H1 (cell line): ENCODE measurements at regions not wholly inside any gene's neighbourhood (a gene's known extent, or its start where the extent isn't known, plus 50 kb on each side); places are given as distances from the start of the nearest gene placed in this dataset.

ENCODE experiments used
- CTCF ChIA-PET: fragments of 300-600 bp; sonication (Branson Sonifier 250); formaldehyde crosslinking; loops from one replicate; lab custom pipeline; 2021; ENCODE audit not compliant: partially characterized antibody; lab: Charles Lee
- POLR2A ChIA-PET: fragments of 300-600 bp; sonication (Branson Sonifier 250); formaldehyde crosslinking; loops from one replicate; lab custom pipeline; 2021; ENCODE audit warnings: inconsistent platforms; ENCODE audit not compliant: partially characterized antibody; lab: Charles Lee
- DNase-seq, 2 experiments: peaks; one replicate each; pipeline versions ENCODE4 v3.0.0 to v3.0.0-alpha.2; 2010 to 2022; ENCODE audit warnings: low spot score in 2 of 2, low read depth in 1 of 2, mixed read lengths in 1 of 2
- FAIRE-seq: peaks from 2 replicates; lab custom pipeline; 2011; peaks lifted over from hg19 to GRCh38; lab: Jason Lieb, UNC
- H2AFZ ChIP-seq: 2 replicates; pipeline ENCODE4 v1.8.1; 2012; ENCODE audit warnings: low read length, inconsistent platforms
- H2AK5ac ChIP-seq: 2 replicates; pipeline ENCODE4 v1.6.1; 2013; ENCODE audit warnings: low read depth, low read length
- H2BK120ac ChIP-seq: replicated peaks from 2 replicates; pipeline ENCODE3; 2013; ENCODE audit warnings: low read depth, low read length, inconsistent platforms
- H2BK12ac ChIP-seq: 2 replicates; pipeline ENCODE4 v1.6.1; 2013; ENCODE audit warnings: low read depth, low read length
- H2BK15ac ChIP-seq: 2 replicates; pipeline ENCODE4 v1.6.1; 2013; ENCODE audit warnings: low read length
- H2BK20ac ChIP-seq: 2 replicates; pipeline ENCODE4 v1.6.1; 2013; ENCODE audit warnings: low read length
- H2BK5ac ChIP-seq: 2 replicates; pipeline ENCODE4 v1.6.1; 2013; ENCODE audit warnings: low read depth, low read length
- H3K14ac ChIP-seq: 2 replicates; pipeline ENCODE4 v1.6.1; 2013; ENCODE audit warnings: inconsistent platforms; ENCODE audit not compliant: insufficient read length
- H3K18ac ChIP-seq: 2 replicates; pipeline ENCODE4 v1.6.1; 2013; ENCODE audit warnings: low read length; ENCODE audit errors: extremely low read depth
- H3K23ac ChIP-seq: 2 replicates; pipeline ENCODE4 v1.6.1; 2013; ENCODE audit warnings: inconsistent platforms; ENCODE audit not compliant: insufficient read length
- H3K23me2 ChIP-seq: 2 replicates; pipeline ENCODE4 v1.6.1; 2013; ENCODE audit warnings: low read depth, low read length
- H3K27ac ChIP-seq: 2 replicates; pipeline ENCODE4 v1.6.1; 2011; ENCODE audit warnings: low read depth, low read length, inconsistent platforms
- H3K27me3 ChIP-seq, 4 experiments: replicated peaks in 1 of 4; 1 replicate in 1 of 4; 2 replicates in 3 of 4; pipeline versions ENCODE4 v1.6.1 to v1.8.1; 2011 to 2013; ENCODE audit warnings: low read length in 3 of 4, mild to moderate bottlenecking in 3 of 4, inconsistent platforms in 2 of 4, mixed read lengths in 2 of 4, moderate library complexity in 1 of 4; ENCODE audit not compliant: control insufficient read depth in 3 of 4, insufficient read depth in 3 of 4; ENCODE audit errors: extremely low read depth in 1 of 4
- H3K36me3 ChIP-seq, 4 experiments: 2 replicates each; pipeline versions ENCODE4 v1.6.1 to v1.8.1; 2011 to 2013; ENCODE audit warnings: mild to moderate bottlenecking in 4 of 4, low read length in 3 of 4, moderate library complexity in 2 of 4, control low read depth in 1 of 4, inconsistent platforms in 1 of 4; ENCODE audit not compliant: insufficient read depth in 4 of 4, control insufficient read depth in 2 of 4
- H3K4ac ChIP-seq: replicated peaks from 2 replicates; pipeline ENCODE3; 2013; ENCODE audit warnings: low read length, low read depth, mixed read lengths, inconsistent platforms; ENCODE audit not compliant: insufficient read length
- H3K4me1 ChIP-seq, 4 experiments: replicated peaks in 1 of 4; 1 replicate in 1 of 4; 2 replicates in 3 of 4; pipeline versions ENCODE4 v1.6.1 to v1.8.1; 2011 to 2013; ENCODE audit warnings: low read length in 3 of 4, inconsistent platforms in 2 of 4, mixed read lengths in 1 of 4; ENCODE audit not compliant: insufficient read depth in 4 of 4, control insufficient read depth in 3 of 4
- H3K4me2 ChIP-seq, 2 experiments: 2 replicates each; pipeline versions ENCODE4 v1.6.1 to v1.8.1; 2011 to 2013; ENCODE audit warnings: low read depth in 2 of 2, low read length in 2 of 2, control low read depth in 1 of 2, inconsistent platforms in 1 of 2, mild to moderate bottlenecking in 1 of 2; ENCODE audit not compliant: insufficient read depth in 1 of 2
- H3K4me3 ChIP-seq, 4 experiments: fragments of 200-600, 300-600 bp in 1 of 4; sonication (generic), shearing (Covaris generic), sonication (Bioruptor Twin) in 1 of 4; 2 replicates each; pipeline versions ENCODE4 v1.5.1 to v1.8.1; 2011 to 2016; ENCODE audit warnings: low read length in 4 of 4, low read depth in 3 of 4, control low read depth in 2 of 4, inconsistent platforms in 2 of 4, mild to moderate bottlenecking in 2 of 4, mixed read lengths in 1 of 4, moderate library complexity in 1 of 4; ENCODE audit not compliant: insufficient read depth in 2 of 4; ENCODE audit errors: extremely low read depth in 1 of 4
- H3K56ac ChIP-seq: replicated peaks from 2 replicates; pipeline ENCODE3; 2013; ENCODE audit warnings: low read depth, mild to moderate bottlenecking, mixed read lengths, low read length, inconsistent platforms; ENCODE audit not compliant: insufficient read length
- H3K79me1 ChIP-seq: 2 replicates; pipeline ENCODE4 v1.6.1; 2013; ENCODE audit warnings: low read depth, low read length, control low read depth
- H3K79me2 ChIP-seq, 2 experiments: 2 replicates each; pipeline versions ENCODE4 v1.6.1 to v1.8.1; 2012 to 2013; ENCODE audit warnings: low read length in 2 of 2, mild to moderate bottlenecking in 2 of 2, inconsistent platforms in 1 of 2; ENCODE audit not compliant: insufficient read depth in 2 of 2, control insufficient read depth in 1 of 2
- H3K9ac ChIP-seq, 4 experiments: replicated peaks in 1 of 4; 1 replicate in 1 of 4; 2 replicates in 3 of 4; pipeline versions ENCODE4 v1.6.1 to v1.8.1; 2011 to 2013; ENCODE audit warnings: low read depth in 3 of 4, low read length in 3 of 4, control low read depth in 2 of 4, mild to moderate bottlenecking in 2 of 4, moderate library complexity in 2 of 4, inconsistent platforms in 1 of 4; ENCODE audit errors: extremely low read depth in 1 of 4
- H3K9me3 ChIP-seq, 2 experiments: 2 replicates each; pipeline versions ENCODE4 v1.6.1 to v1.8.1; 2012 to 2013; ENCODE audit warnings: mild to moderate bottlenecking in 2 of 2, moderate library complexity in 2 of 2, control low read depth in 1 of 2, inconsistent platforms in 1 of 2, low read depth in 1 of 2, low read length in 1 of 2, mixed read lengths in 1 of 2; ENCODE audit not compliant: insufficient read depth in 2 of 2
- H4K20me1 ChIP-seq, 2 experiments: replicated peaks in 1 of 2; 2 replicates each; pipeline versions ENCODE3 to v1.8.1; 2011 to 2013; ENCODE audit warnings: inconsistent platforms in 2 of 2, low read length in 2 of 2, mild to moderate bottlenecking in 1 of 2; ENCODE audit not compliant: insufficient read depth in 2 of 2, control insufficient read depth in 1 of 2
- H4K5ac ChIP-seq: 2 replicates; pipeline ENCODE4 v1.6.1; 2013; ENCODE audit warnings: low read length, low read depth, mixed read lengths, inconsistent platforms; ENCODE audit not compliant: insufficient read length
- H4K8ac ChIP-seq: 2 replicates; pipeline ENCODE4 v1.8.0; 2013; ENCODE audit warnings: mild to moderate bottlenecking, moderate library complexity, low read length, inconsistent platforms; ENCODE audit not compliant: insufficient read depth; ENCODE audit errors: extremely low read depth
- H4K91ac ChIP-seq: replicated peaks from 2 replicates; pipeline ENCODE3; 2013; ENCODE audit warnings: low read length, mixed read lengths, inconsistent platforms; ENCODE audit not compliant: insufficient read length
- BCL11A ChIP-seq, 2 experiments: IDR thresholded peaks; one replicate each; pipeline ENCODE4 v1.6.1; 2011; ENCODE audit warnings: low read depth in 2 of 2, low read length in 2 of 2, mild to moderate bottlenecking in 2 of 2
- CBX8 ChIP-seq: fragments of 300-800, 300-1000 bp; sonication (generic); IDR thresholded peaks from 2 replicates; pipeline ENCODE4 v1.7.1; 2016; ENCODE audit warnings: low read depth, low read length, borderline replicate concordance
- GTF2F1 ChIP-seq: IDR thresholded peaks from 2 replicates; pipeline ENCODE4 v1.6.1; 2012; ENCODE audit warnings: low read depth, low read length, improper control_type of control experiment, borderline replicate concordance
- HDAC6 ChIP-seq: IDR thresholded peaks from one replicate; pipeline ENCODE4 v1.7.1; 2012; ENCODE audit warnings: low read depth, mild to moderate bottlenecking, inconsistent platforms, low read length, moderate library complexity
- JUN ChIP-seq: IDR thresholded peaks from 2 replicates; pipeline ENCODE4 v1.6.1; 2011; ENCODE audit warnings: low read depth, mild to moderate bottlenecking, improper control_type of control experiment, low read length
- MAFK ChIP-seq: IDR thresholded peaks from 2 replicates; pipeline ENCODE4 v1.6.1; 2012; ENCODE audit warnings: low read depth, mild to moderate bottlenecking, improper control_type of control experiment, low read length
- RXRA ChIP-seq: IDR thresholded peaks from 2 replicates; pipeline ENCODE4 v1.6.1; 2011; ENCODE audit warnings: low read depth, mild to moderate bottlenecking, low read length, moderate library complexity; ENCODE audit not compliant: insufficient read depth
- SUZ12 ChIP-seq: fragments of 200-600 bp; sonication (generic); IDR thresholded peaks from 2 replicates; pipeline ENCODE4 v1.6.1; 2012; ENCODE audit warnings: mild to moderate bottlenecking, inconsistent platforms, low read length, moderate library complexity, mixed read lengths
- TAF7 ChIP-seq: optimal IDR thresholded peaks from 2 replicates; pipeline ENCODE3; 2011; ENCODE audit warnings: low read depth, mild to moderate bottlenecking, inconsistent platforms, low read length, moderate library complexity, borderline replicate concordance
- TBP ChIP-seq: IDR thresholded peaks from 2 replicates; pipeline ENCODE4 v1.6.1; 2011; ENCODE audit warnings: low read depth, low read length, improper control_type of control experiment
- WGBS, 2 experiments: shearing (Covaris generic) in 1 of 2; methylation state at CpG; one replicate each; pipeline versions ENCODE4 v1.1.6 to v1.1.7; 2013 to 2015; ENCODE audit warnings: low lambda C conversion rate in 2 of 2, mixed read lengths in 2 of 2, inconsistent platforms in 1 of 2, low coverage in 1 of 2, missing lambda C conversion rate in 1 of 2; ENCODE audit not compliant: insufficient replicate concordance in 2 of 2, insufficient coverage in 1 of 2, insufficient read length in 1 of 2; ENCODE audit errors: extremely low coverage in 1 of 2, missing lambda C conversion rate in 1 of 2; 5-methylcytosine and 5-hydroxymethylcytosine counted together

GRCh38 chr7:110446658-110447057 lies 644.3 kb upstream of the LRRN3 start:
- Histone ChIP-seq H2BK20ac (no peak overlapping the region), H3K14ac (no peak overlapping the region), H3K27me3 (peaks cover 0 to 1% (median 0%) of the 10 kb centered on the region in 4 experiments; a peak in 1 of 7 replicates), H2BK120ac (no peak overlapping the region), H2BK5ac (no peak overlapping the region), H2BK12ac (no peak overlapping the region), H4K8ac (no peak overlapping the region), H3K9ac (no peak overlapping the region), H4K20me1 (no peaks in the 10 kb centered on the region), H3K23ac (no peak overlapping the region), H2AK5ac (no peak overlapping the region), H4K5ac (no peak overlapping the region), H3K4ac (no peak overlapping the region), H2BK15ac (no peak overlapping the region), H3K23me2 (no peaks in the 10 kb centered on the region), H3K36me3 (no peaks in the 10 kb centered on the region), H2AFZ (no peak overlapping the region), H3K4me1 (no peaks in the 10 kb centered on the region), H3K79me1 (no peaks in the 10 kb centered on the region), H4K91ac (no peak overlapping the region), H3K9me3 (no peaks in the 10 kb centered on the region), H3K79me2 (no peaks in the 10 kb centered on the region), H3K27ac (no peak overlapping the region), H3K4me3 (no peak overlapping the region), H3K18ac (no peak overlapping the region), H3K4me2 (no peak overlapping the region), H3K56ac (no peak overlapping the region)
- FAIRE-seq (no peak), DNase-seq (no peak)
- POLR2A ChIA-PET: no interaction called here
- WGBS, 2 experiments: 93% methylated on average over 6 of the region's 6 CpGs; no CpG with 5 or more reads in 1 of the 2 experiments
- no peak for TF ChIP-seq HDAC6
- TF ChIP-seq RXRA: no peak
- no peak for TF ChIP-seq GTF2F1
- no peak for TF ChIP-seq MAFK
- TF ChIP-seq BCL11A (IDR thresholded peaks at IDR 0.05; ENCODE audit: low read depth in 2 of 2, low read length in 2 of 2): no peak
- TF ChIP-seq JUN: no peak
- TF ChIP-seq TAF7: no peak
- no peak for TF ChIP-seq SUZ12
- no peak for TF ChIP-seq TBP
- TF ChIP-seq CBX8: no peak
- CTCF ChIA-PET: interaction anchor here (0.6 kb wide), 1 partner anchor 1951 kb away, joined by 3 read pairs; no protein-coding TSS in a partner anchor
